GM04503 (cell line): ENCODE measurements at regions not wholly inside any gene's neighbourhood (a gene's known extent, or its start where the extent isn't known, plus 50 kb on each side); places are given as distances from the start of the nearest gene placed in this dataset.

Source experiments
- DNase-seq: peaks from one replicate; pipeline ENCODE4 v3.0.0-alpha.2; 2012; ENCODE audit warnings: low read depth

GRCh38 chr20:6492271-6493055 is 275.0 kb upstream of the BMP2 start:
- no peak for DNase-seq

- DNase-seq = no peak
Measured at GRCh38 chr20:6490849-6491248, 276.6 kb upstream of the BMP2 start.

- no peak for DNase-seq
Measured at GRCh38 chr20:6489361-6490171, 277.9 kb upstream of the BMP2 start.

- no peak for DNase-seq
Measured at GRCh38 chr20:6485351-6485750, 282.1 kb upstream of the BMP2 start.

- no peak for DNase-seq
Measured at GRCh38 chr20:6483727-6484126, 283.8 kb upstream of the BMP2 start.

- DNase-seq = no peak
Measured at GRCh38 chr20:6482486-6482885, 285.0 kb upstream of the BMP2 start.

GRCh38 chr20:6480328-6481200 is 286.9 kb upstream of the BMP2 start:
- DNase-seq = no peak

GRCh38 chr20:6473197-6473596 is 294.3 kb upstream of the BMP2 start:
- DNase-seq = no peak

GRCh38 chr20:6471871-6472270 is 295.6 kb upstream of the BMP2 start:
- no peak for DNase-seq

- DNase-seq = no peak
Measured at GRCh38 chr20:6471110-6471647, 296.3 kb upstream of the BMP2 start.

GRCh38 chr20:6469695-6470094 is 297.8 kb upstream of the BMP2 start:
- DNase-seq = no peak

- DNase-seq = no peak
Measured at GRCh38 chr20:6468423-6469116, 298.9 kb upstream of the BMP2 start.

- no peak for DNase-seq
Measured at GRCh38 chr20:6467562-6467961, 299.9 kb upstream of the BMP2 start.

- no peak for DNase-seq
Measured at GRCh38 chr20:6466075-6466810, 301.2 kb upstream of the BMP2 start.

- no peak for DNase-seq
Measured at GRCh38 chr20:6450841-6451240, 316.6 kb upstream of the BMP2 start.

- DNase-seq = no peak
Measured at GRCh38 chr20:6440443-6440799, 317.6 kb upstream of the FERMT1 start.

- DNase-seq = no peak
Measured at GRCh38 chr20:6439737-6440442, 317.1 kb upstream of the FERMT1 start.

GRCh38 chr20:6434131-6434530 is 311.3 kb upstream of the FERMT1 start:
- no peak for DNase-seq

- no peak for DNase-seq
Measured at GRCh38 chr20:6430381-6430780, 307.6 kb upstream of the FERMT1 start.

GRCh38 chr20:6426287-6426891 is 303.6 kb upstream of the FERMT1 start:
- no peak for DNase-seq
